ENCODE measurements at regions not wholly inside any gene's neighbourhood (a gene's known extent, or its start where the extent isn't known, plus 50 kb on each side); places are given as distances from the start of the nearest gene placed in this dataset.
"Not testable (repeated sequence)": the region's sequence is repeated elsewhere in the genome, so short reads cannot be mapped to it uniquely, and the experiment has no call there.

DNA sequence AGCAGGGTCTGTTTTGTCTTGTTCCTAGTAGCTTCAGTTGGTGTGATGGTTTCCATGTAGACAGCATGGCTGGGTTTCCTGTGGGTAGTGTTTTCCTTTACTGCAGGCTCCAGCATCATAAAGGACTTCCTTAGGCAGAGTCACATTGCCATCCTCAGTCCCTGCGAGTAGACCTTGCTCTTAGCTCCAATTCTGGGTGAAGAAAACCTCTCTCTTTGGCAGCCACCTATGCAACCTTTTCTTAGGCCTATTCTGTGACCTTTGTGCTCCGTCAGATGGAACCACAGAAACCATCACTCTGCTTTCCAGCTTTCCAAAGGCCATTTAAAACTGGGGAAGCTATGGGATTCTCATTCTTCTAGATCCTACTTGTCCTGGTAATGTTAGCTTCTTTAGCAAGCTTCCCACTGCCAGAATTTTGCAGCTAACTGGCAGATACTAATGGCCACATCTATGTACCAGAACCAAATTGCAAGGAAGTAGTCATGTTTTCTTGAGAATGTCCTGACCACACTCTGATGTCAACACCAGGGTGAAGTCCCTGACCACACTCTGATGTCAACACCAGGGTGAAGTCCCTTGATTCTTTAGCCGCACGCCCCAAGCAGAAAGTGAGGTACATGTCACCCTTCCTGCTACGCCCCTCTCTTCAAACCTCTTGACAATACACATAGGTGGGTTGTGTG, 646.6 kb upstream of the HS3ST5 start:
- no peak for DNase-seq
- in situ Hi-C loops (cut with HindIII; ENCODE audit: low pct_ligation_motif_present, low pct_unique_long_range_greater_than_20kb, low sequenced_read_pairs): no loop called here

DNA sequence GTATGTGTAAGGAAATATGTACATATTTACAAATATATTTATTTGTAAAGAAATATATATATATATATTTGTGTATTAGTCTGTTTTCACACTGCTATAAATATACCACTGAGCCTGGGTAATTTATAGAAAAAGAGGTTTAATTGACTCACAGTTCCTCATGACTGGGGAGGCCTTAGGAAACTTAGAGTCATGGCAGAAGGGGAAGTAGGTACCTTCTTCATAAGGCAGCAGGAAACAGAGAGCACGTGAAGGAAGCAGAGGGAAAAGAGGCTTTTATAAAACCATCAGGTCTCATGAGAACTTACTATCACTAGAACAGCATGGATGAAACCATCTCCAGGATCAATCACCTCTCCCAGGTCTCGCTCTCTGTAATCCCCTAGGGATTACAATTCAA, 644.5 kb upstream of the HS3ST5 start:
- in situ Hi-C loops (cut with HindIII; ENCODE audit: low pct_ligation_motif_present, low pct_unique_long_range_greater_than_20kb, low sequenced_read_pairs): no loop called here
- no peak for DNase-seq

- no peak for DNase-seq
- in situ Hi-C loops (cut with HindIII; ENCODE audit: low pct_ligation_motif_present, low pct_unique_long_range_greater_than_20kb, low sequenced_read_pairs): no loop called here
Observed at GRCh38 chr6:114955363-114955762, 612.5 kb upstream of the HS3ST5 start.

DNA sequence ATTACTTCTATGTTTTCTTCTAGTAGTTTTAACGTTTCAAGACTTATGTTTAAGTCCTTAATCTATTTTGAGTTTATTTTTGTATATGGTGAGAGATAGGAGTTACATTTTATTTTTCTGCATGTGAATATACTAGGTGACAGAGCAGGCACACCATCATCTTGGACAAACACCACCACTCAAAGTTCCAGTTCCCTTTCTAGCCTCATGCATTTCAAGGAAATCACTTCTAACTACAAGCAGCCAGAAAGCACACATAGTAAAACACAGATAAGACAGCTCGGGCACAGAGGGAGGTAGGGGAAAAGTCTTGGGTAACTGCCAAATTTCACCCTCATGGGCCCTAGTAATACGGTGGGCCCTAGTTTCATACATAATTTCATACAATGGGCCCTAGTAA, 609.4 kb upstream of the HS3ST5 start:
- DNase-seq: no peak
- in situ Hi-C loops (cut with HindIII; ENCODE audit: low pct_ligation_motif_present, low pct_unique_long_range_greater_than_20kb, low sequenced_read_pairs): no loop called here

- in situ Hi-C loops (cut with HindIII; ENCODE audit: low pct_ligation_motif_present, low pct_unique_long_range_greater_than_20kb, low sequenced_read_pairs): no loop called here
Observed at GRCh38 chr6:114945392-114945791, 602.6 kb upstream of the HS3ST5 start.

DNA sequence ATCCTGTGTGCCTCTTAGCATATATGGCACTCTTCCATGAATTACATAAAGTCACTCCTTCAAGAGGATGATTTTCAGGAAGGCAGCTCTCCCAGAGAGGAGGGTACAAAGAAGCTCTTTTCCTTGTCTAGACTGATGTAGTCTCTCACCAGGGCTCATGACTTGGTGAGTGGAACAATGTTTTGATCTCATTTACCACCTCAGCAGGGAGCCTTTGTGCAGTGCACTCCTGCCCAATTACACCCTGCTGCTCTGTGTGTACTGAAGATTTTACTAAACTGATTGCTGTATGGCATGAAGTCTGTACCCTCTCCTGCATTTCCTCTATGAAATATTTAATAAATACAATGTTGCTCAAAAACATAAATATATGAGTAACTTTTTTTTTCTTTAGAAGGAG, 598.3 kb upstream of the HS3ST5 start:
- in situ Hi-C loops (cut with HindIII; ENCODE audit: low pct_ligation_motif_present, low pct_unique_long_range_greater_than_20kb, low sequenced_read_pairs): no loop called here
- no peak for DNase-seq

More at GRCh38 chr6:114945392-114945791, 602.6 kb upstream of the HS3ST5 start:
- DNase-seq: no peak

GRCh38 chr6:114940181-114940580, 597.4 kb upstream of the HS3ST5 start:
- in situ Hi-C loops (cut with HindIII; ENCODE audit: low pct_ligation_motif_present, low pct_unique_long_range_greater_than_20kb, low sequenced_read_pairs): no loop called here
- no peak for DNase-seq

DNA sequence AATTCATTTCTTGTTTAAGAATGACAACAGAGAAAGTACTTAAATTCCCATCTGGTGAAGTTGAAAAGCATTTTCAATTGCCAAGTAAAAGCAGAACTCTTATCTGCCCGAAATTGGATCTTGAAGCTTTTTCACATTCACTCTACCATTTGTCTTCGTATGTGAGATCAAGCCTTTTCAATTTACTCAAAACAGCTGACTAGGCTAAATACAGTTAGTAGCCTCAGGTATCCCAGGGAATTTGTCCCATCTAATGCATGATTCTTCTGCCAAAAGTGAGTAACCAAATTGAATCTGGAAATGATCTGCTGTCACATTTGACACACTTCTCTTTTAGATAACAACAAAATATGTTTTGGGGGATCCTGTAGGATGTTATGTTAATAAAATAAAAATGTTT, 596.8 kb upstream of the HS3ST5 start:
- no peak for DNase-seq

DNA sequence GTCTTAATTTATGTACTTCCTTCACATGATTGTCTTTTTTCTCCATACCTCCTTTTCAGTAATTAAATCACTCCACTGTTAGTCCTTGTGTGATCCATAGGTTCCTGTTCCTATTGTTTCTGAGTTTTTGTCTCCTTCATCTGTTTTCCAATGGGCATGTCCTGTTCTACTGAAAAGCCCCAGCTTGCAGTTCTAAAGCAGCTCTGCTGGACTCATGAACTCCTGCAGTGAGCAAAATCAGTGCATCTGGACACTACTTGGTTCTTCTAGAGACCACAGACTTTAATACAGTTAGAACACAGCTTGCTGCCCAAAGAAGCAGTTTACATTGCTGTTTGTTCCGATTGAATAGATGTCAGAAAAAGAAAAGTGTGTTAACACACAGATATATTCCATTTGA, 593.3 kb upstream of the HS3ST5 start:
- in situ Hi-C loops (cut with HindIII; ENCODE audit: low pct_ligation_motif_present, low pct_unique_long_range_greater_than_20kb, low sequenced_read_pairs): no loop called here
- DNase-seq: no peak

More for the DNA sequence above, 596.8 kb upstream of the HS3ST5 start:
- in situ Hi-C loops (cut with HindIII; ENCODE audit: low pct_ligation_motif_present, low pct_unique_long_range_greater_than_20kb, low sequenced_read_pairs): no loop called here

- in situ Hi-C loops (cut with HindIII; ENCODE audit: low pct_ligation_motif_present, low pct_unique_long_range_greater_than_20kb, low sequenced_read_pairs): no loop called here
- no peak for DNase-seq
Observed at GRCh38 chr6:114934079-114934478, 591.3 kb upstream of the HS3ST5 start.

DNA sequence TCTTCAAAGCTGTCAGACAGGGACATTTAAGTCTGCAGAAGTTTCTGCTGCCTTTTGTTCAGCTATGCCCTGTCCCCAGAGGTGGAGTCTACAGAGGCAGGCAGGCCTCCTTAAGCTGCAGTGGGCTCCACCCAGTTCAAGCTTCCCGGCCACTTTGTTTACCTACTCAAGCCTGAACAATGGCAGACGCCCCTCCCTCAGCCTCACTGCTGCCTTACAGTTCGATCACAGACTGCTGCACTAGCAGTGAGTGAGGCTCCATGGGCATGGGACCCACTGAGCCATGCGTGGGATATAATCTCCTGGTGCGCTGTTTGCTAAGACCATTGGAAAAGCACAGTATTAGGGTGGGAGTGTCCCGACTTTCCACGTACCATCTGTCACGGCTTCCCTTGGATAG, 585.9 kb upstream of the HS3ST5 start:
- in situ Hi-C loops (cut with HindIII; ENCODE audit: low pct_ligation_motif_present, low pct_unique_long_range_greater_than_20kb, low sequenced_read_pairs); DNase-seq: not testable (repeated sequence)

- DNase-seq: no peak
- in situ Hi-C loops (cut with HindIII; ENCODE audit: low pct_ligation_motif_present, low pct_unique_long_range_greater_than_20kb, low sequenced_read_pairs): no loop called here
Observed at GRCh38 chr6:114906096-114906495, 563.3 kb upstream of the HS3ST5 start.

- in situ Hi-C loops (cut with HindIII; ENCODE audit: low pct_ligation_motif_present, low pct_unique_long_range_greater_than_20kb, low sequenced_read_pairs): no loop called here
- DNase-seq: no peak
Observed at GRCh38 chr6:114897536-114897935, 554.7 kb upstream of the HS3ST5 start.

DNA sequence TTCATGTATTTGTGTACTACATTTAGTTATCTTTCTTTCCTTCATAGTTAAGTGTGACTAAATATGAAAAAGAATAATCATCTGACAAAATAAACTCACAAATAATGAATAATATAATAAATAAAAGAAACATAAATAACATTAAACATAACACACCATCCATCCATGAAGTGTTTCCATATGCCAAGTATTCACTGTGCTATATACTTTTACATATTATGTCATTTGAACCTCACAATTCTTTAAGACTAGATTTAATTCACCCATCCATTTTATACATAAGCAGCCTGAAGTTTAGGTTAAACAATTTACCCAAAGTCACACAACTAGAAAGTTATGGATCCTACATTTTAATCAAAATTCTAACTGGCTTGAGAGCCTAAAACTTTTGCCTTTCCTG, 549.4 kb upstream of the HS3ST5 start:
- in situ Hi-C loops (cut with HindIII; ENCODE audit: low pct_ligation_motif_present, low pct_unique_long_range_greater_than_20kb, low sequenced_read_pairs): no loop called here
- DNase-seq: no peak

DNA sequence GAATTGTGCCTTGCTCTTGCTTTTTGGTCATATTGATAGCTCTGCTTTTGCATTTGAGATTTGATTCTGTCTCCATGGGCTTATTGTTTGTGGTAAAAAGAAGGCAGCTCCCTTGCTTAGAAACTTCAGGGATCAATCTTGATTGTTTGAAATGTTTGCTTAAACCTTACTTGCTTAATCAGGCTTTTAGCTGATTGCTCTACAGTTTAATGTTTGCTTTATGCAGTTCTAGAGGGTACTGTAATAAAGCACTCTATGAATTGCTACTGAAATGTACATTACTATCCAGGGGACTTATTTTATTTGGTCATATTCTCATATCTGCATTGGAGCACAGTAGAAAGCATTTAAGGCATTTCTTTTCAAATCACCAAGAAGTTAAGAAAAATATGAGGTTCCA, 545.4 kb upstream of the HS3ST5 start:
- no peak for DNase-seq
- in situ Hi-C loops (cut with HindIII; ENCODE audit: low pct_ligation_motif_present, low pct_unique_long_range_greater_than_20kb, low sequenced_read_pairs): no loop called here

- DNase-seq: no peak
- in situ Hi-C loops (cut with HindIII; ENCODE audit: low pct_ligation_motif_present, low pct_unique_long_range_greater_than_20kb, low sequenced_read_pairs): no loop called here
Observed at GRCh38 chr6:114886670-114887436, 544.0 kb upstream of the HS3ST5 start.

DNA sequence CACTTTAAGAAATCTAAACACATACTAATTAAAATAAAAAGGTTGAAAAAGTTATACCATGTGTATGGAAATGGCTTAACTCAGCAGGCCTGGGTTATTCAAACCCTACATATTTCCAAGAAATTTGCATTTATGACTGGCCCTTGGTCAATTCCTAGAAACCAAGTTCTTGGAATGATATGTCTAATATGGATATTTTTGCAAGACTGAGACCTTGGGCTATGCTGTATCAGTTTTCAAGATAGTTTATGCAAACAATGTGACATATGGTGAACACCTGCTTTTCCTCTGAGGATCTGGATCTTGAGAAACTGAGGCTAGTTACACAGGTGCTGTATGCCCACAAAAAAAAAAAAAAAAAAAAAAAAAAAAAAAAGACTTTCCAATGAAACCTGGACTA, 536.9 kb upstream of the HS3ST5 start:
- in situ Hi-C loops (cut with HindIII; ENCODE audit: low pct_ligation_motif_present, low pct_unique_long_range_greater_than_20kb, low sequenced_read_pairs): no loop called here
- DNase-seq: no peak

GRCh38 chr6:114878091-114878490, 535.3 kb upstream of the HS3ST5 start:
- DNase-seq: no peak
- in situ Hi-C loops (cut with HindIII; ENCODE audit: low pct_ligation_motif_present, low pct_unique_long_range_greater_than_20kb, low sequenced_read_pairs): no loop called here

DNA sequence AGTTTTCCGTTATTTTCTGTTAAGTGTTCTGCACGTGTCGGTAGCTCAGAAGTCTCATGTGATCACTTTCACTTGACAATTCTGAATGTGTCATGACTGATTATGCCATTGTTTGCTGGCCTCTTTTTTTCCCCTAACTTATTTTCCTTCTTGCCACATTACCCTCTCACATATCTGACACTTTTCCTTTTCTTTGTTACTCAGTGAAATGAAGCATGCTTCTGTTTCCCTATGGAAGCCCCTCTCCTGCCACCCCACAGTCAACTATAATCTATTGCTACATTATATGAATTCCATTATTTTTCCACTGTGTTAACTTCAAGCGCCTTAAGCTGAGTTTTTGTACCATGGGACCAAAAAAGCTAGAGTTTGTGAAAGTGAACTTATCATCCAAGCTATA, 531.6 kb upstream of the HS3ST5 start:
- no peak for DNase-seq
- in situ Hi-C loops (cut with HindIII; ENCODE audit: low pct_ligation_motif_present, low pct_unique_long_range_greater_than_20kb, low sequenced_read_pairs): no loop called here

DNA sequence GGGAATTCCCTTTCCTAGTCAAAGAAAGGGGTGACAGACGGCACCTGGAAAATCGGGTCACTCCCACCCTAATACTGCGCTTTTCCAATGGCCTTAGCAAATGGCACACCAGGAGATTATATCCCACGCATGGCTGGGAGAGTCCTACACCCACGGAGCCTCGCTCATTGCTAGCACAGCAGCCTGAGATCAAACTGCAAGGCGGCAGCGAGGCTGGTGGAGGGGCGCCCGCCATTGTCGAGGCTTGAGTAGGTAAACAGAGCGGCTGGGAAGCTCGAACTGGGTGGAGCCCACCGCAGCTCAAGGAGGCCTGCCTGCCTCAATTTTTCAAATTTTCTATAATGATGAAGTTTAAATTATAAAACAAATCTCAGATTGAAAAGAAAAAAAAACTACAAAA, 522.7 kb upstream of the HS3ST5 start:
- DNase-seq; in situ Hi-C loops (cut with HindIII; ENCODE audit: low pct_ligation_motif_present, low pct_unique_long_range_greater_than_20kb, low sequenced_read_pairs): not testable (repeated sequence)
